ENCODE measurements at regions not wholly inside any gene's neighbourhood (a gene's known extent, or its start where the extent isn't known, plus 50 kb on each side); places are given as distances from the start of the nearest gene placed in this dataset.
"Not testable (repeated sequence)": the region's sequence is repeated elsewhere in the genome, so short reads cannot be mapped to it uniquely, and the experiment has no call there.

DNA sequence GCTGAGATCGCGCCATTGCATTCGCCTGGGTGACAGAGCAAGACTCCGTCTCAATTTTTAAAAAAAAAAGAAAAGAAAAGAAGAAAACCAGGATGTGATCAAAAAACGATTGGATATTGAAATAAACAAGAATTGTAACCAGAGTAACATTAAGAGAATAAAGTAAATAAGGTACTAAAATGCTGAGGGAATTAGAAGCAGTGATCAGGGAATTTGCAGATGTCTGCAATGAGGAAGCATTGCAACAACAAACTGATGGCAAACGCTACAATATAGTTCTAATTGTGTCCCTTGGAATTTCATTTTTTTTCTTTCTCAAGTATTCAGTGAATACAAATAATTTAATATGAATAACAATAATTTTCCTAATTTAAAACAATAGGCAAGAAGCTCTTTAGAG lies 1077.5 kb downstream of the TBL1XR1 start:
- no peak for DNase-seq (ENCODE audit: extremely low read depth, low read depth)

- no peak for DNase-seq (ENCODE audit: extremely low read depth, low read depth)
These were observed 1090.9 kb downstream of the TBL1XR1 start for GRCh38 chr3:176106380-176106779.

- no peak for DNase-seq (ENCODE audit: extremely low read depth, low read depth)
These were observed 1100.3 kb downstream of the TBL1XR1 start for GRCh38 chr3:176097027-176097426.

DNA sequence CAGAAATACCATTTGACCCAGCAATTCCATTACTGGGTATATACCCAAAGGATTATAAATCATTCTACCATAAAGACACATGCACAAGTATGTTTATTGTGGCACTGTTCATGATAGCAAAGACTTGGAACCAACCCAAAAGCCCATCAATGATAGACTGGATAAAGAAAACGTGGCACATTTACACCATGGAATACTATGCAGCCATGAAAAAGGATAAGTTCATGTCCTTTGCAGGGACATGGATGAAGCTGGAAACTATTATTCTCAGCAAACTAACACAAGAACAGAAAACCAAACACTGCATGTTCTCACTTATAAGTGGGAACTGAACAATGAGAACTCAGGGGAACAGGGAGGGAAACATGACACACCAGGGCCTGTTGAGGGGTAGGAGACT lies 1103.4 kb downstream of the TBL1XR1 start:
- not testable (repeated sequence) for DNase-seq (ENCODE audit: extremely low read depth, low read depth)

DNA sequence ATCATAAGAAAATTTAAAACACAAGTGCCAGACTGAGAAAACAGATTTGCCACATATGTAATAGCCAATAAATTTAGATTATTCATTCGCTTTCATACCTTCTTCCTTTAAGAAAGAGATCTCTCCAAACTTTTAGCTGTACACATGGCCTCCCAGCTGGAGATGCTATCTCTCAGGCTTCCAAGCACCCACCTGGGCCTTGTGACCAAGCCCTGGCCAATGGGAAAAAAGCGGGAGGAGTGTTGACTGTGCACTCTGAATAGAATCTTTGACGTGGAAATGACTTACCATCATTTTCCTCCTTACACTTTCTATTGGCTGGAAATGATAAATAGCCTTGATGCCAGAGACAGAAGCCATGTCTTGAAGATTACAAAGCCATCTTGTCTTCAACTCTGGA lies 1106.6 kb downstream of the TBL1XR1 start:
- DNase-seq (ENCODE audit: extremely low read depth, low read depth) = no peak

- no peak for DNase-seq (ENCODE audit: extremely low read depth, low read depth)
These were observed 1108.3 kb downstream of the TBL1XR1 start for GRCh38 chr3:176088962-176089383.

- no peak for DNase-seq (ENCODE audit: extremely low read depth, low read depth)
These were observed 1110.1 kb downstream of the TBL1XR1 start for GRCh38 chr3:176087066-176087697.

DNA sequence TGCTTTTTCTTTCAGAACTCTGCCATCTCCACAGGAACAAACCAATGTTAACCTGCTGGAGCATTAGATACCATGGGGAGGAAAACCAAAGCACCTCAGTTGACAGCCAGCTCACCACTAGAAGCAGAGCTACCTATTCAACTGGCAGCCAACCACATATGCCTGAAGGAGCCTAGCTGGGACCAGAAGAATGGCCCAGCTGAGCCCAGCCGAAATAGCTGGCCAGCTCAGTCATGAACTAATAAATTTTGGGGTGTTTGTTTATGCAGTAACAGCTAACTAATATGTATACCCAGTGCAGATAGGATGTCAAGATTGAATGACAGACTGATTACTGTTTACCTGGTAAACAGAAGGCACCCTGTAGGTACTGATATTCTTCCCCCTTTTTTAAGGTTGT lies 1117.5 kb downstream of the TBL1XR1 start:
- no peak for DNase-seq (ENCODE audit: extremely low read depth, low read depth)

DNA sequence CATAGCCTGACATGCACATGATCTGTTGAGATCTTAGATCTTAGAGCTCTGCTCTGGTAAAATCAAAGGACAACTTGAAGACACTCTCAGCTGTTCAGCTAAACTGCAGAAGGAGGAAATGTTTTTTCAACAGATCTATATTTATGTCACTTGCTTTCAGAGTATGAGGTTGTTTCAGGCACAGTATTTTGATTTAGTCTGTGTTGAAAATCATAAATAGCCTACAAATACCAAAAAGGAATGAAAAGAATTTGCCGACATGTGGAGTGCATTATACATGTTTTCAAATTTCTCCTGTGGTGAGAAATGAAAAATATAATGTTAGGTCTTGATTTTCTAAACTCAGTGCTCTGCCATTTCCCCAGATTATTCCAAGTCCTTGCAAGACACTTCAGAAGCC lies 1118.4 kb downstream of the TBL1XR1 start:
- no peak for DNase-seq (ENCODE audit: extremely low read depth, low read depth)

DNA sequence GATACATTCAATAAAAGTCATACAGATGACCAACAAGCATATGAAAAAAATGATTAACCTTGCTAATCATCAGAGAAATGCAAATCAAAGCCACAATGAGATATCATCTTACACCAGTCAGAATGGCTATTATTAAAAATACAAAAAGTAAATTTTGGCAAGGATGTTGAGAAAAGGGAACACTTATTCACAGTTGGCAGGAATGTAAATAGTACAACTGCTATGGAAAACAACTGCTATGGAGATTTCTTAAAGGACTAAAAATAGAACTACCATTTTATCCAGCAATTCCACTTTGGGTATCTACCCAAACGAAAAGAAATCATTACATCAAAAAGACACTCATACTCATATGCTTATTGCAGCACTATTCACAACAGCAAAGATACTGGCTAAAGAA lies 1121.8 kb downstream of the TBL1XR1 start:
- no peak for DNase-seq (ENCODE audit: extremely low read depth, low read depth)

DNA sequence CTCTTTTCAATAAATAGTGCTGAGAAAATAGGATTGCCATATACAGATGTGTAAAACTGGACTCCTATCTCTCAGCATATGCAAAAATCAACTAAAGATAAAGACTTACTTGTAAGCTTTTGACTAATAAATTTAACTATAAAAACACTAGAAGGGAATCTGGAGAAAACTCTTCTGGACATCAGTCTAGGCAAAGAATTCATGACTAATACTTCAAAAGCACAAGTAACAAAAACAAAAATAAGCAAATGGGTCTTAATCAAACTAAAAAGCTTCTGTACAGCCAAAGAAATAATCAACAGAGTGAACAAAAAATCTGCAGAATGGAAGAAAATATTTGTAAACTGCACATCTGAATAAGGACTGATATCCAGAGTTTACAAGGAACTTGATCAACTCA lies 1122.2 kb downstream of the TBL1XR1 start:
- no peak for DNase-seq (ENCODE audit: extremely low read depth, low read depth)

DNA sequence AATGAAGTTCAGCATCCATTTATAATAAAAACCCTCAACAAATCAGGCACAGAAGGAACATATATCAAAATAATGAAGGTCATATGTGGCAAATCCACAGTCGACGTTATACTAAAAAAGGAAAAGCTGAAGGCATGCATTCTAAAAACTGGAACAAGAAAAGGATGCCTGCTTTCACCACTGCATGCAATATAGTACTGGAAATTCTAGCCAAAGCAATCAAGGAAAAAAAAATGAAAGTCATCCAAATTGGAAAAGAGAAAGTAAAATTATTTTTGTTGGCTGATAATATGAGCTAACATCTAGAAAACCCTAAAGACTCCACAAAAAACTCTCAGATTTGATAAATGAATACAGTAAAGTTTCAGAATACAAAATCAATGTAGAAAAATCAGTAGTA lies 1123.2 kb downstream of the TBL1XR1 start:
- no peak for DNase-seq (ENCODE audit: extremely low read depth, low read depth)

DNA sequence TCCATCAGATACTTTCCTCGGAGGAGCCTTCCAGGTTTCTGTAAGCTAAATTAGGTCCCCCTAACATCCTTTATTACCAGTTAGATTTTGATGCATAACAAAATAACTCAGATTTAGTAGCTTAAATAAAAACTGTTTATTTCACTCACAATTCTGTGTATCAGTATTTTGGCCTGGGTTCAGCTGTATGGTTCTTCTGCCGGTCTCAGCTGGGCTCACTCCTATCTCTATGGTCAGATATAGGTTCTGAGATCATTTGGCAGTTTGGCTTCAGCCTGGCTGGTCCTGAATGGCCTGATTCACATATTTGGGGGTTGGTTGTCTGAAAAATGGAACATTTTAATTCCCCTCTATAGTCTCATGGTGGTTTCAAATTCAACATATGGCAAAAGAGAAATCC lies 1125.3 kb downstream of the TBL1XR1 start:
- no peak for DNase-seq (ENCODE audit: extremely low read depth, low read depth)

DNA sequence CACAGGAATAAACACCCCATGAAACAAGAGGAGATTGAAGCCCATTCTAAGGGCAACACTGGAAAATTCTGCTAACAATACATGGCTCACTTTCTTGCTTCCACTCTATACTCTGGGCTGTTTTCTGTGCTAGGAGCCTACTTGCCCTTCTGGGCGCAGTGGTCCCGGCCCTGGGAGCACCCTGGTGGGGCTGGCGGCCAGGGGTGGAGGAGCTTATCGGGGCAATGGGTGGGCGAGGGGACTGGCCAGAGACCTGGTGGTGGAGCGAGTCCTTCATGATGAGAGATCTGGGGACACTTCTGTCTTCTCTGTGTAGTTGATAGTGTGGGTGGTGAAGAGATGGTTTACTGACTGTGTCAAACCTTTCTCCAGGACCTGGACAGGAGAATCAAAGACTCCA lies 1128.5 kb downstream of the TBL1XR1 start:
- DNase-seq (ENCODE audit: extremely low read depth, low read depth) = no peak

DNA sequence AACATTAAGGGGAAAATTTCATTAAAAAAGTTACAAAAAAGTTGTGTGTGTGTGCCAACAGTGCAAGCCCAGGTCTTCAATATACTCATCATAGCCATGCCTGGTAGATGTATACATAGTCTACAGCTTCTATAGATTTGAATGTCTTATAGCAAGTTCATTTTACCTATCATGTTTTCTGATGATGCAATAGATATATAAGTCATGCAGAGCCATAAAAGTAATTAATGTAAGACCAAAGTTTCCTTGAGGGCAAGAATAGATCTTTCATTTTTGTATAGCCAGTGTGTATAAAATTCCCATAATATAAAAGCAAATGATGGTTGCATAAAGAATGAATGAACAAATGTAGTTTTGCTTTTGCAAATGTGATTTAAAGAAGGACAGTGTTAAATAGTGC lies 1138.4 kb downstream of the TBL1XR1 start:
- DNase-seq (ENCODE audit: extremely low read depth, low read depth) = no peak

GRCh38 chr3:176055836-176056235 lies 1141.4 kb downstream of the TBL1XR1 start:
- no peak for DNase-seq (ENCODE audit: extremely low read depth, low read depth)

- no peak for DNase-seq (ENCODE audit: extremely low read depth, low read depth)
These were observed 1145.5 kb downstream of the TBL1XR1 start for GRCh38 chr3:176051766-176052165.

DNA sequence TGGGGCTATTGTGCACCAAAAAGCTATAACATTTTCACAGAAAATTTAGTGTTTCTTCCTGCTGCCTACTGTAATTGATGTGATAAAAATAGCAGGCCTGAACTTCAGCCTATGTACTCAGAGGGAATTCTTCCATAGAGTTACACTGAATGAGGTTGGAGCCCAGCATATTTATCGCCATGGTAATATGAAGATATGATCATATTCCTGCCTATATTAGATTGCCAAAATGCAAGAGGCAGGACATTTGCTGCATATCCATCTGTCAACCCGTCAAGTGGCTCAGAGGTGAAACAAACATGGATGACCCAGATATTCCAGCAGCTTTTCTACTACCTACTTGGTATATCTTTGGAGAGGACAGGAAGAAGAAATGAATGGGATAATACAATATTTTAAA lies 1150.6 kb downstream of the TBL1XR1 start:
- DNase-seq (ENCODE audit: extremely low read depth, low read depth) = no peak

GRCh38 chr3:176041812-176042211 lies 1155.5 kb downstream of the TBL1XR1 start:
- no peak for DNase-seq (ENCODE audit: extremely low read depth, low read depth)

DNA sequence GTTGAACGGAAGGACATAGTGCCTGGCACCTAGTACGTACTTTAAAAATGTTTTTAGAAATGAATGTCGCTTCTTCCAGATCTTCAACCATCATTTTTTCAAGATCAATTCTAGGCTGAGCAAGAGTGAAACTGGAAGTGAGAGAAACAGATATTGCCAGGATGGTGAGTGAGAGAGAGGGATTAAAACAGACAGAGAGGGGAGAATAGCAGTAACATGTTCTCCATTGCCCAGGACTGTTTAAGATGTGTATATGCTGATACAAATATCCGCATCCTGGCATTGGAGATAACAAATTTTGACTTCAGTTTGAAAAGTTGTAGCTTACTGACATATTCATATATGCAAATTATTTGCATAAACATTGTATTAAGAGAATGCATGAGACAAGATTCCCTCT lies 1156.1 kb downstream of the TBL1XR1 start:
- no peak for DNase-seq (ENCODE audit: extremely low read depth, low read depth)

GRCh38 chr3:176037636-176038035 lies 1159.6 kb downstream of the TBL1XR1 start:
- no peak for DNase-seq (ENCODE audit: extremely low read depth, low read depth)

DNA sequence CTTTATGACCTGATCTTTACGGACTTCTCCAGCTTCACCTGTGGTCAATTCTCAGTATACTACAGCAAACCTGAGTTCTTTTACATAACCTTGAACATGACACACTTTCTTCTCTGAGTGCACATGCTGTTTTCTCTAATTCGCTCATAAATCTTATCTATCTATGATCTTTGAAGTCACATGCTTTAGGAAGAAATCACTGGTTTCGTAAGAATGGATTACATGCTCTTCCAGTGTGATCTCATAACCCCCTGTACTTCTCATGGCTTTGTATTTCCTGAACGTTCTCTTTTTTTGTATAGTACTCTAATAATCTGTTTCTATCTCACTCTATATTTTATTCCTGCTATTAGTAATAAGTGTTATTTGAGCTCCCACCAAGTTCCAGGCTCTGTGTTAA lies 1165.2 kb downstream of the TBL1XR1 start:
- no peak for DNase-seq (ENCODE audit: extremely low read depth, low read depth)

DNA sequence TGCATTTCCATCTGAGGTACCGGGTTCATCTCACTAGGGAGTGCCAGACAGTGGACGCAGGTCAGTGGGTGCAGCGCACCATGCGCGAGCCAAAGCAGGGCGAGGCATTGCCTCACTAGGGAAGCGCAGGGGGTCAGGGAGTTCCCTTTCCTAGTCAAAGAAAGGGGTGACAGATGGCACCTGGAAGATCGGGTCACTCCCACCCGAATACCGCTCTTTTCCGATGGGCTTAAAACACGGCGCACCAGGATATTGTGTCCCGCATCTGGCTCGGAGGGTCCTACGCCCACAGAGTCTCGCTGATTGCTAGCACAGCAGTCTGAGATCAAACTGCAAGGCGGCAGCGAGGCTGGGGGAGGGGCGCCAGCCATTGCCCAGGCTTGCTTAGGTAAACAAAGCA lies 1157.1 kb downstream of the NAALADL2 start:
- DNase-seq (ENCODE audit: extremely low read depth, low read depth) = not testable (repeated sequence)
